Osteocyte (in vitro differentiated cells): ENCODE measurements at regions not wholly inside any gene's neighbourhood (a gene's known extent, or its start where the extent isn't known, plus 50 kb on each side); places are given as distances from the start of the nearest gene placed in this dataset.

Experiments used
- DNase-seq: peaks from one replicate; pipeline ENCODE4 v3.0.0; 2021; ENCODE audit warnings: mixed read lengths; ENCODE audit not compliant: unreplicated experiment; ENCODE audit errors: extremely low spot score
- H3K27ac Mint-ChIP-seq: one replicate; pipeline ENCODE4 v1.8.0; 2021; ENCODE audit warnings: mild to moderate bottlenecking, mixed read lengths; ENCODE audit not compliant: unreplicated experiment
- H3K27me3 Mint-ChIP-seq: one replicate; pipeline ENCODE4 v1.8.0; 2021; ENCODE audit warnings: mixed read lengths; ENCODE audit not compliant: unreplicated experiment
- H3K36me3 Mint-ChIP-seq: one replicate; pipeline ENCODE4 v1.8.0; 2021; ENCODE audit warnings: mixed read lengths; ENCODE audit not compliant: unreplicated experiment
- H3K4me1 Mint-ChIP-seq: one replicate; pipeline ENCODE4 v1.8.0; 2021; ENCODE audit warnings: mixed read lengths; ENCODE audit not compliant: unreplicated experiment
- H3K4me3 Mint-ChIP-seq: one replicate; pipeline ENCODE4 v1.8.0; 2021; ENCODE audit warnings: mild to moderate bottlenecking, moderate library complexity, mixed read lengths; ENCODE audit not compliant: unreplicated experiment
- H3K9me3 Mint-ChIP-seq: one replicate; pipeline ENCODE4 v1.8.0; 2021; ENCODE audit warnings: mixed read lengths; ENCODE audit not compliant: unreplicated experiment
- TF ChIP-seq, protein P1 (sequence below): fragments of 200-600 bp; sonication (generic); IDR thresholded peaks from 2 replicates; pipeline ENCODE4 v1.5.0; 2021; ENCODE audit warnings: antibody characterized with exemption, mild to moderate bottlenecking, moderate library complexity

DNA sequence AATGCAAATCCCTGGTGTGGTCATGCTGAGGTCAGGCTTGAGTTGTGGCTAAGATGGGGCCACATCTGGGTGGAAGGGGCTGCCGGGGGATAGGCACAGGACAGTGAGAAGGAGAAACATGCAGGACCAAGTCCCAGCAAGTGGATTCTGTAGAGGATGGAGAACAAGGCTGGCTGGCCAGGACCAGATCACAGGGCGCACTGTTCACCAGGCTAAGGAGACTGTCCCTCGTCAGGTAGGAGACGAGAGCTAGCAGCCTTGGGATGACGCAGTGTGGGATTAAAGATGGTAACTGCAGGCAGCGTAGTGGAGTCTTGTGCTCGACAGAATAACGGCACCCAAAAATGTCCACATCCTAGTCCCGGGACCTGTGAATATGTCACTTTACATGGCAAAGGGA lies 336.1 kb downstream of the BCL11B start:
- Mint-ChIP-seq H3K9me3 (no peaks in the 10 kb centered on the region), H3K4me3 (no peak overlapping the region), H3K27ac (no peak overlapping the region), H3K36me3 (no peaks in the 10 kb centered on the region), H3K27me3 (peaks cover 39% of the 10 kb centered on the region), H3K4me1 (no peaks in the 10 kb centered on the region)
- TF ChIP-seq, protein P1, sequence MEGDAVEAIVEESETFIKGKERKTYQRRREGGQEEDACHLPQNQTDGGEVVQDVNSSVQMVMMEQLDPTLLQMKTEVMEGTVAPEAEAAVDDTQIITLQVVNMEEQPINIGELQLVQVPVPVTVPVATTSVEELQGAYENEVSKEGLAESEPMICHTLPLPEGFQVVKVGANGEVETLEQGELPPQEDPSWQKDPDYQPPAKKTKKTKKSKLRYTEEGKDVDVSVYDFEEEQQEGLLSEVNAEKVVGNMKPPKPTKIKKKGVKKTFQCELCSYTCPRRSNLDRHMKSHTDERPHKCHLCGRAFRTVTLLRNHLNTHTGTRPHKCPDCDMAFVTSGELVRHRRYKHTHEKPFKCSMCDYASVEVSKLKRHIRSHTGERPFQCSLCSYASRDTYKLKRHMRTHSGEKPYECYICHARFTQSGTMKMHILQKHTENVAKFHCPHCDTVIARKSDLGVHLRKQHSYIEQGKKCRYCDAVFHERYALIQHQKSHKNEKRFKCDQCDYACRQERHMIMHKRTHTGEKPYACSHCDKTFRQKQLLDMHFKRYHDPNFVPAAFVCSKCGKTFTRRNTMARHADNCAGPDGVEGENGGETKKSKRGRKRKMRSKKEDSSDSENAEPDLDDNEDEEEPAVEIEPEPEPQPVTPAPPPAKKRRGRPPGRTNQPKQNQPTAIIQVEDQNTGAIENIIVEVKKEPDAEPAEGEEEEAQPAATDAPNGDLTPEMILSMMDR = no peak
- DNase-seq = no peak

DNA sequence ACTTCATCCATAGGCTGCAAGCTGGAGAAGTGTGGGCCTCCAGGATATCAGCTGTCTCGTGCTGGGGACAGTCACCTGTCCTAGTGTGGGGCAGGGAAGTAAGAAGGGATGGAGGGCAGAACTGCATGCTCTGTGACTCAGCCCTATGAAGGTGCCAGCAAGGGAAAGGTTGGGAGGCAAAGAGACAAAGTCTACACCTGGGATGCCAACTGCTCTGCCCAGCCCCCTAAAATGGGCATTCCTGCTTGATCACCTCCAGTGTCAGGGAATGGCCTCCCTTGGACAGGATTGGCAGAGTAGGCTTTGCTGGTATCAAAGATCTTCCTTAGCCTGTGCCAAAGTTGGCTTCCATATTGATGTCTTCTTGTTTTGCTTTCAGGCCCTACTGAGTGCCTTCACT lies 335.0 kb downstream of the BCL11B start:
- Mint-ChIP-seq H3K27ac (no peak overlapping the region), H3K36me3 (no peaks in the 10 kb centered on the region), H3K27me3 (peaks cover 43% of the 10 kb centered on the region), H3K9me3 (no peaks in the 10 kb centered on the region), H3K4me3 (no peak overlapping the region), H3K4me1 (no peaks in the 10 kb centered on the region)
- DNase-seq = no peak
- TF ChIP-seq, protein P1 = no peak

DNA sequence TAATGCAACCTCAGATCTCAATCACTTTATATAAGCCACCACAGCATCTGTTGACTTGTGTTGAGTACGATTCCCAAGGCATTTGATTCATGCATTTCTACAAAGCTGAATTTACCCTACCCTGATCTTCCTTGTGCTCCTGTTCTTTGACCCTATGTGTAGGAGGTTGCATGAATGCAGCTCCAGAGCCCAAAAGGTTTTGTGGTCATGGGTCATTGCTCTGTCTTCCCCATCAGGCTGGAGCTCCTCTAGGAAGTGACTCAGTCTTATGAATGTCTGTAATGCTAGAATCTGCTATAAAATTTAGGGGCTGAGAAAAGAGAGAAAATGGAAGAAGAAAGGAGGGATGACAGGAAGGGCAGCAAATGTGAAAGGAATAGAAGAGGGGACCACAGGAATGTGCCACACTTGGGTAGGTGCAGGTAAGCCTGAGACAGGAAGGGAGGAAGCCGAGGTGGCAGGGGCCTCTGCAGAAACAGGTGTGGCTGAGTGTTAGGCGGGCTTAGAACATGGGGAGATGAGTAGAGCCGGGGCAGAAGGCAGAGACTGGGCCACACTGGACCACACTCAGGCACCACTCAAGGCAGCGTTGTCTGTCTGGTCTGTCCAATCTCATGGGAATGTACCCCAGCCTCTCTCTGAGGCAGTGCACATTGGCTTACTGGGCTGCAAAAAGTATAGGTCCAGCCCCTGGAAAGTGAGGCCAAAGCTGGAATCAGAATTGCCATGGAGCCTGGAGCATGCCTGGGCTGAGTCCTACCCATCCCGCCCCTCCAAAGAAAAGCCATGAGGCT lies 334.1 kb downstream of the BCL11B start:
- H3K27me3 Mint-ChIP-seq = peaks cover 42% of the 10 kb centered on the region
- TF ChIP-seq, protein P1 = no peak
- H3K36me3 Mint-ChIP-seq = no peaks in the 10 kb centered on the region
- no peak overlapping the region for H3K27ac Mint-ChIP-seq
- H3K4me3 Mint-ChIP-seq = no peak overlapping the region
- H3K4me1 Mint-ChIP-seq = no peaks in the 10 kb centered on the region
- DNase-seq = no peak
- H3K9me3 Mint-ChIP-seq = no peaks in the 10 kb centered on the region

DNA sequence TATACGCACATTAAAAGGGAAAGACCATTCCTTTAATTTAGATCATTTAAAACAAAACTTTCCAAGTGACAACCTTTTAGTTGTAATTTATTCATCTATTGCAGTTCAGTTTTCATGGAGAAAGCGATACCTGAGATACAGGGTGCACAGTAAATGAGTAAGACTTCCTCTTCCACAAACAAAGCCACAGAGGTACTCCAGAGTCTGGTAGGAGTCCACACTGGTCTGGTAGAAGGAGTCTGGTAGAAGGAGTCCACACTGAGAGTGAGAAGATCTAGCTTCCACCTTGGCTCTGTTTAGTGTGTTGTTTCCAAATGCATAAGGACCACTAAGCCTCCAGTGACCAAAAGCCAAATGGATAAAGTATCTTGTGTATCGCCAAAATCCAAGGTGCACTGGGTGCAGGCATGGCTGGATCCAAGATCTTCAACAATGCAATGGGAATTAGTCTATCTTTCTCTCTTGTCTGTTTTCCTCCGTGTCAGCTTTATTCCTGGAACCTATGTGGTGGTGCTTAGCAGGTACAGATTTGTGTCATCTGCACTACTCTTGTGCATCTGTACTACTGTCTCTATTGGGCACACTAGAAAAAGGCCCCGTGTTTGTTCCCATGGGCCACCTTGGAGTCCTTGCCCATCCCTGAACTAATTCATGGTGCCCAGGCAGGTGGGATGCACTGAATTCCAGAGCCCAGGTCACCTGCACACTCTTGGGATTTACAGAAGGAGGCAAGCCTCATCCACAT lies 331.1 kb downstream of the BCL11B start:
- Mint-ChIP-seq H3K4me1 (no peaks in the 10 kb centered on the region), H3K36me3 (no peaks in the 10 kb centered on the region), H3K4me3 (no peak overlapping the region), H3K9me3 (no peaks in the 10 kb centered on the region), H3K27ac (no peak overlapping the region), H3K27me3 (peaks cover 34% of the 10 kb centered on the region)
- TF ChIP-seq, protein P1 = no peak
- DNase-seq = no peak

DNA sequence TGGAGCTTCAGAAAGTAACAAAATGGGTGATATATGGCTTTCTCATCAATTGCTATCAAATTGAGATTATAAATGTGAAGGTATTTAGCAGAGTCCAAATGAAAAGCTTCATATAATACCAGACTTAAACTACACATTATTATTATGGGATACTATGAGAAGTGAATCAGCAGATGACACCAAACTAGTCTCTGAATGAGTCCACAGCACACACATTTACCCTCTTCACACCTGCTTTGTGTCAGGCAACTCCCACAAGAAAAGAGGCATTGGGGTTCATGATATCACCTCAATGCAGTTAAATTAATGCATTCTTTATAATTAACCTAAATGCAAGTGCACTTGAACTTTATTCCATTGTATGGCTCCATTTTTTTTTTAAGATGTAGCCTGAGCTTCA lies 330.5 kb downstream of the BCL11B start:
- no peaks in the 10 kb centered on the region for H3K4me1 Mint-ChIP-seq
- H3K27me3 Mint-ChIP-seq = peaks cover 30% of the 10 kb centered on the region
- no peaks in the 10 kb centered on the region for H3K9me3 Mint-ChIP-seq
- H3K36me3 Mint-ChIP-seq = no peaks in the 10 kb centered on the region
- TF ChIP-seq, protein P1 = no peak
- no peak overlapping the region for H3K4me3 Mint-ChIP-seq
- no peak for DNase-seq
- no peak overlapping the region for H3K27ac Mint-ChIP-seq
